AG09319 (cell line): ENCODE measurements at regions not wholly inside any gene's neighbourhood (a gene's known extent, or its start where the extent isn't known, plus 50 kb on each side); places are given as distances from the start of the nearest gene placed in this dataset.
A peak's percentile ranks its signal among the peaks of the same experiment; 100 is the strongest.

Experiments used
- DNase-seq: peaks from one replicate; pipeline ENCODE4 v3.0.0-alpha.2; 2010; ENCODE audit warnings: low read depth; ENCODE audit errors: extremely low read depth
- CTCF ChIP-seq: IDR thresholded peaks from 2 replicates; pipeline ENCODE4 v1.5.1; 2011; ENCODE audit warnings: low read depth, mild to moderate bottlenecking, inconsistent platforms, low read length, moderate library complexity

- no peak for TF ChIP-seq CTCF
- no peak for DNase-seq
Measured at GRCh38 chr3:20350449-20350848, 164.4 kb upstream of the SGO1 start.

- DNase-seq, result no peak
- TF ChIP-seq CTCF, result no peak
Measured at GRCh38 chr3:20346916-20347315, 160.9 kb upstream of the SGO1 start.

- TF ChIP-seq CTCF, result no peak
- DNase-seq, result no peak
Measured at GRCh38 chr3:20346369-20346768, 160.4 kb upstream of the SGO1 start.

- TF ChIP-seq CTCF, result no peak
- no peak for DNase-seq
Measured at GRCh38 chr3:20344400-20344959, 158.5 kb upstream of the SGO1 start.

- TF ChIP-seq CTCF, result no peak
- no peak for DNase-seq
Measured at GRCh38 chr3:20343790-20344189, 157.8 kb upstream of the SGO1 start.

- DNase-seq, result peak; percentile 43
- peak; percentile 95 for TF ChIP-seq CTCF
Measured at GRCh38 chr3:20340324-20340928, 154.4 kb upstream of the SGO1 start.

- no peak for DNase-seq
- no peak for TF ChIP-seq CTCF
Measured at GRCh38 chr3:20336572-20336971, 150.6 kb upstream of the SGO1 start.
